Astrocyte of the spinal cord (primary cell): ENCODE measurements at regions not wholly inside any gene's neighbourhood (a gene's known extent, or its start where the extent isn't known, plus 50 kb on each side); places are given as distances from the start of the nearest gene placed in this dataset.

Experiments used
- DNase-seq: peaks from one replicate; pipeline ENCODE4 v3.0.0; 2011; ENCODE audit warnings: low read depth, low spot score
- H3K4me3 ChIP-seq: 2 replicates; pipeline ENCODE4 v1.5.1; 2011; ENCODE audit warnings: low read depth, mild to moderate bottlenecking, low read length, moderate library complexity
- in situ Hi-C: cut with HindIII; loops from 2 replicates; pipeline ENCODE4 v1.10.0; 2017; ENCODE audit warnings: low sequenced_read_pairs
- TF ChIP-seq, protein P1 (sequence below): IDR thresholded peaks from 2 replicates; pipeline ENCODE4 v1.5.1; 2012; ENCODE audit warnings: low read depth, mild to moderate bottlenecking, low read length, inconsistent platforms

DNA sequence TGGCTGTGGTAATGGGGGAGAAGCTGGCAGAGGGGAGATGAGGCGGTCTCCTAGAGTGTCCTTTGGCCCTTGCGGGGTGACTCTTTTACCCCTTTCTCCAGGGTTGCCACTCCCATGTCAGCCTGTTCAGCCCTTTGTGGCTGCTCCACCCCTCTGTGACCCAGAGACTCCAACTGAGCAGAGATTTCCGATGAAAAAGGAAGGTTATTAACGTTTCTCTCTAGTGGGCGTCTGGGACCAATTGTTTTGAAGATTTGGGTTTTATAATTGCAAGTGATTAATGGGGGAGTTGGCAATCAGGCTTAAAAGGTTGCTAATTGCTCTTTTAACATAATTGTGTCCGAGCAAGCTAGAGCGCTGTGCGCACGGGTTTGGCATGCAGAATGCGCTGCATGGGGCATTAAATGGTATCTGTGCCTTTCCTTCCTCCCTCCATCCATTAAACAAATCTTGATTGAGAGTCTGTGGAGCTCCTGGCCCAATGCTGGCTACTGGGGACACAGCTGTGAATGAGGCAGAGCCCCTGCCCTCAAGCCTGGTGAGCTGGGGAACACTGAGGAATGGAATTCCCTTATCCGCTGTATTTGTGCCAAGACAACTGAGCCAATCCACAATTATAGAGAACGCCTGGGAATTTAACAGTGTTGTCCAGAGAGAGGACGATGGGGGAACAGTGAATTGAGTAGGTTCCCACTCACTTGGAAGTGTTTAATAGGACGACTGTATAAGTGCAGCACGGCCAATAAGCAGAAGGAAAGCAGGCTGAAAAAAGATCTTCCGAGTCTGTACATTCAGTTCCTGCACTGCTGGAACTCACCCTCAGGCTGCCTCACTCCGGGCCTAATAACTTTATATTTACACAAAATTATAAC lies 295.9 kb downstream of the MIAT start:
- in situ Hi-C loops: no loop called here
- TF ChIP-seq, protein P1, sequence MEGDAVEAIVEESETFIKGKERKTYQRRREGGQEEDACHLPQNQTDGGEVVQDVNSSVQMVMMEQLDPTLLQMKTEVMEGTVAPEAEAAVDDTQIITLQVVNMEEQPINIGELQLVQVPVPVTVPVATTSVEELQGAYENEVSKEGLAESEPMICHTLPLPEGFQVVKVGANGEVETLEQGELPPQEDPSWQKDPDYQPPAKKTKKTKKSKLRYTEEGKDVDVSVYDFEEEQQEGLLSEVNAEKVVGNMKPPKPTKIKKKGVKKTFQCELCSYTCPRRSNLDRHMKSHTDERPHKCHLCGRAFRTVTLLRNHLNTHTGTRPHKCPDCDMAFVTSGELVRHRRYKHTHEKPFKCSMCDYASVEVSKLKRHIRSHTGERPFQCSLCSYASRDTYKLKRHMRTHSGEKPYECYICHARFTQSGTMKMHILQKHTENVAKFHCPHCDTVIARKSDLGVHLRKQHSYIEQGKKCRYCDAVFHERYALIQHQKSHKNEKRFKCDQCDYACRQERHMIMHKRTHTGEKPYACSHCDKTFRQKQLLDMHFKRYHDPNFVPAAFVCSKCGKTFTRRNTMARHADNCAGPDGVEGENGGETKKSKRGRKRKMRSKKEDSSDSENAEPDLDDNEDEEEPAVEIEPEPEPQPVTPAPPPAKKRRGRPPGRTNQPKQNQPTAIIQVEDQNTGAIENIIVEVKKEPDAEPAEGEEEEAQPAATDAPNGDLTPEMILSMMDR: no peak
- no peak overlapping the region for H3K4me3 ChIP-seq
- DNase-seq: no peak

DNA sequence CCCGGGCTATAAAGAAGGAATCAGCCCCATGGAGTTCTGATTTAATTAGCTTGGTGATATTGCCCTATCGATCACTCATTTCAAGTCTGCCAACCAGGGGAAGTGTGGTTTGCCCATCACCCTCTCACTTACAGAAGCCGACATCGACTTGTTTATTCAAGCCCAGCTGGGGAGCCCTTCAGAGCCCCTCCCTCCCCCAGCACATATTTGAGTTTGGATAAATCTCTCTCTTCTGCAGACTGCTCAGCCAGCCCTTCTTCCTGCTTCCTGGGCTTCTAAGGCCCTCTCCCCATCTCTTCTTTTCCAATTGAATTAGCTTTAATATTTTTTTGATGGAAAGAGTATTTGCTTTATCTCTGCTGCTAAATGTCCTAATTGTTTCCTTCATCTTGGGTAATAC lies 299.0 kb downstream of the MIAT start:
- DNase-seq: no peak
- TF ChIP-seq, protein P1: no peak
- no peak overlapping the region for H3K4me3 ChIP-seq
- in situ Hi-C loops: no loop called here

DNA sequence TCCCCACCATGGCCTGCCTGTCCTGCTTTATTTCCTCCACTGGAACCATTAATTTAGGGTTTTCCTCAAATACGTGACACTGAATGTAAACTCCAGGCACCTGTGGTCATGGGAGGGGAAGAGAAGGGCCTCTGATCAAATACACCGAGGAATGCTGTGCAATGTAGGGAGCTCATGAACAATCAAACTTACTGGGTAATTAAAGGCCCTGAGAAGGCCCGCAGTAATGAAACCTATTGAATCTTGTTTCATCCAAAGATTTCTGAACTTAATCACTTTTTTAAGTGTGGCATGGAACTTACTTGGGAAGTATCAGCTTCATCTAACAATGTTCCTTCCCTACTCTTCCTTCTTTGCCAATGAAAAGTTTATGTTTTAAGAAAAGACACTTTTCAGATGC lies 299.8 kb downstream of the MIAT start:
- H3K4me3 ChIP-seq: no peak overlapping the region
- DNase-seq: no peak
- TF ChIP-seq, protein P1: no peak
- in situ Hi-C loops: no loop called here

DNA sequence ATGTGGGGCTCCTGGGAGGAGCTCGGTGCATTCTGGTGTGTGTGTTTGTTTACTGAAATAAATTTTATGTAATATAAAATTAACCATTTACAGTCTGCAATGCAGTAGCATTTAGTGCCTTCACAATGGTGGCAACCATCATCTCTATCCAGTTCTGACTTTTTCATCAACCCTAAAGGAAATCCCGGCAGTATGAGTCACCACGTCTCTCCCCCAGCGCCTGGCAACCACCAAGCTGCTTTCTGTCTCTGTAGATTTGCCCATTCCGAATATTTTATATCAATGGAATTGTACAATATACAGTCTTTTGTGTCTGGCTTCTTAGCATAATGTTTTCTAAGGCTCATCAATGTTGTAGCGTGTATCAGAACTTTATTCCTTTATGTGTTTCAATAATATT lies 300.5 kb downstream of the MIAT start:
- H3K4me3 ChIP-seq: no peak overlapping the region
- in situ Hi-C loops: no loop called here
- DNase-seq: peak; percentile 18
- TF ChIP-seq, protein P1: no peak

DNA sequence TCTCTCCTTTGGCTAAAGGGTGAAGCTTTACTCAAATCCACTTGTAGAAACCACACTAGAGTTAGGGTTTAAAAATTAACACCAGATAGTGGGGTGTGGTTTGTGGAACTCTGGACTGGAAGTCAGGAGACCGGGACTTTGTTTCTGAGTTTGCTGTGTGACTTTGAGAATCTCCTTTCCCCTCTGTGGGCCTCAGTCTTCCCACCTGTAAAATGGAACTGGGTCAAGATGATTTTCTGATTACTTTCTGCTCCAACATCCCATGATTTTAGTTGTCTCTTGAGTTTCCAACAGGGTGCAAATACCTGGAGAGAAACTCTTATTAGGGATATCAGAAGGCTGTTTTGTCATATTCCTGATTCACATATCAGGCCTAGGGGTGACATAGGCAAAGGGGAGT lies 301.0 kb downstream of the MIAT start:
- no peak for DNase-seq
- no peak overlapping the region for H3K4me3 ChIP-seq
- TF ChIP-seq, protein P1: no peak
- in situ Hi-C loops: no loop called here

DNA sequence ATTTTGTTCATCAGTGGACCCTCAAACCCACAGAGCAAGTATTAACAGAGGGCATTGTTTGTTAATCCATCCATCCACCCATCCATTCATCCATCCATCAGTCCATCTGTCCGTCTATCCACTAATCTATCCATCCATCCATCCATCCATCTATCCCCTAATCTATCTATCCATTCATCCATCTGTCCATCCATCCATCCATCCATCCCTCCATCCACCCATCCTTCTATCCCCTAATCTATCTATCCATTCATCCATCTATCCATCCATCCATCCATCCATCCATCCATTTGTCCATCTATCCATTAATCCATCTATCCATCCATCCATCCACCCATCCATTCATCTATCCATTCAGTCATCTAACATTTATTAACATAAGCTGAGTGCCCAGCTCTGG lies 307.3 kb downstream of the MIAT start:
- TF ChIP-seq, protein P1: no peak
- H3K4me3 ChIP-seq: no peak overlapping the region
- in situ Hi-C loops: no loop called here
- no peak for DNase-seq

DNA sequence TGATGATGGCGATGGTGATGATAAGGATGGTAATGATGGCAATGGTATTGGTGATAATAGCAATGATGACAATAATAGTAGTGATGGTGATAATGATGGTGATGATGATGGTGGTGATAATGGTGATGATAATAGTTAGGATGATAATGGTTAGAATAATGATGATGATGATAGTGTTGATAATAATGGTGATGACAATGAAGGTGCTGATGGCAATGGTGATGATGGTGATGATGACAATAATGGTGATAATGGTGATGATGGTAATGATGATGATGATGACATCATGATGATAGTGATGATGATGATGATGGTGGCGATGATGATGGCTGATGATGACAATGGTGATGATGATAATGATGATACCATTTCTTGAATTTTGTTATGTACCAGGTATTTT lies 309.9 kb downstream of the MIAT start:
- H3K4me3 ChIP-seq: no peak overlapping the region
- no peak for DNase-seq
- in situ Hi-C loops: no loop called here
- TF ChIP-seq, protein P1: no peak
